Ishikawa (cell line): ENCODE measurements at regions not wholly inside any gene's neighbourhood (a gene's known extent, or its start where the extent isn't known, plus 50 kb on each side); places are given as distances from the start of the nearest gene placed in this dataset.

Experiments
- CEBPB ChIP-seq: IDR thresholded peaks from 2 replicates; pipeline ENCODE4 v1.6.1; 2012
- CREB1 ChIP-seq: IDR thresholded peaks from 2 replicates; pipeline ENCODE4 v1.6.1; 2012; ENCODE audit warnings: low read depth
- EGR1 ChIP-seq: IDR thresholded peaks from 2 replicates; pipeline ENCODE4 v1.6.1; 2012
- EP300 ChIP-seq: IDR thresholded peaks from 2 replicates; pipeline ENCODE4 v1.6.1; 2012; ENCODE audit warnings: borderline replicate concordance
- FOXM1 ChIP-seq: IDR thresholded peaks from 2 replicates; pipeline ENCODE4 v1.6.1; 2012; ENCODE audit warnings: low read depth, borderline replicate concordance
- MAX ChIP-seq: IDR thresholded peaks from 2 replicates; pipeline ENCODE4 v1.6.1; 2012
- NFIC ChIP-seq: IDR thresholded peaks from 2 replicates; pipeline ENCODE4 v1.6.1; 2012
- RAD21 ChIP-seq: IDR thresholded peaks from 2 replicates; pipeline ENCODE4 v1.6.1; 2012; ENCODE audit warnings: low read depth
- REST ChIP-seq: IDR thresholded peaks from 2 replicates; pipeline ENCODE4 v1.6.1; 2012; ENCODE audit warnings: low read depth, mild to moderate bottlenecking
- TAF1 ChIP-seq: IDR thresholded peaks from 2 replicates; pipeline ENCODE4 v1.6.1; 2012; ENCODE audit warnings: low read depth, mild to moderate bottlenecking
- TCF12 ChIP-seq: IDR thresholded peaks from 2 replicates; pipeline ENCODE4 v1.6.1; 2012; ENCODE audit warnings: low read depth
- TEAD4 ChIP-seq: IDR thresholded peaks from 2 replicates; pipeline ENCODE4 v1.6.1; 2012
- USF1 ChIP-seq: IDR thresholded peaks from 2 replicates; pipeline ENCODE4 v1.6.1; 2012
- YY1 ChIP-seq: IDR thresholded peaks from 2 replicates; pipeline ENCODE4 v1.6.1; 2012; ENCODE audit warnings: low read depth
- ZBTB7A ChIP-seq: IDR thresholded peaks from 2 replicates; pipeline ENCODE4 v1.6.1; 2012; ENCODE audit warnings: low read depth

- TF ChIP-seq REST = no peak
- no peak for TF ChIP-seq TAF1
- no peak for TF ChIP-seq EP300
- no peak for TF ChIP-seq CREB1
- no peak for TF ChIP-seq USF1
- no peak for TF ChIP-seq NFIC
- no peak for TF ChIP-seq FOXM1
- TF ChIP-seq TEAD4 = no peak
- no peak for TF ChIP-seq RAD21
- TF ChIP-seq MAX = no peak
- TF ChIP-seq EGR1 = no peak
- TF ChIP-seq YY1 = no peak
- TF ChIP-seq ZBTB7A = no peak
- no peak for TF ChIP-seq CEBPB
- TF ChIP-seq TCF12 = no peak
Observed at GRCh38 chr5:166719991-166720390, 1571.5 kb upstream of the WWC1 start.

GRCh38 chr5:166722939-166723338 lies 1568.5 kb upstream of the WWC1 start:
- no peak for TF ChIP-seq TAF1
- no peak for TF ChIP-seq MAX
- no peak for TF ChIP-seq CREB1
- no peak for TF ChIP-seq ZBTB7A
- no peak for TF ChIP-seq YY1
- no peak for TF ChIP-seq TEAD4
- no peak for TF ChIP-seq NFIC
- no peak for TF ChIP-seq TCF12
- TF ChIP-seq REST = no peak
- TF ChIP-seq RAD21 = no peak
- no peak for TF ChIP-seq CEBPB
- no peak for TF ChIP-seq FOXM1
- no peak for TF ChIP-seq EGR1
- no peak for TF ChIP-seq USF1

- TF ChIP-seq CEBPB = no peak
- TF ChIP-seq CREB1 = no peak
- TF ChIP-seq NFIC = no peak
- no peak for TF ChIP-seq USF1
- no peak for TF ChIP-seq EP300
- no peak for TF ChIP-seq FOXM1
- TF ChIP-seq ZBTB7A = no peak
- TF ChIP-seq TEAD4 = no peak
- no peak for TF ChIP-seq RAD21
- no peak for TF ChIP-seq TCF12
- no peak for TF ChIP-seq REST
Observed at GRCh38 chr5:166724284-166724683, 1567.2 kb upstream of the WWC1 start.

GRCh38 chr5:166725593-166725992 lies 1565.9 kb upstream of the WWC1 start:
- no peak for TF ChIP-seq TCF12
- no peak for TF ChIP-seq FOXM1
- no peak for TF ChIP-seq NFIC
- TF ChIP-seq CREB1 = no peak
- no peak for TF ChIP-seq MAX
- TF ChIP-seq YY1 = no peak
- no peak for TF ChIP-seq RAD21
- no peak for TF ChIP-seq EP300
- no peak for TF ChIP-seq REST
- TF ChIP-seq EGR1 = no peak
